Endothelial cell of umbilical vein (primary cell): ENCODE measurements at regions not wholly inside any gene's neighbourhood (a gene's known extent, or its start where the extent isn't known, plus 50 kb on each side); places are given as distances from the start of the nearest gene placed in this dataset.

Experiments used
- BruUV-seq: library from RNA; stranded (reverse); fragments of 400-500 nt; replicated peaks from 2 replicates; lab custom pipeline; 2021; lab: Mats Ljungman, UMichigan
- CTCF ChIA-PET: fragments of 300-600, 350-600 bp; sonication (Branson Sonifier 250); formaldehyde crosslinking; loops from one replicate; lab custom pipeline; 2021; ENCODE audit warnings: antibody characterized with exemption, inconsistent platforms; lab: Charles Lee
- POLR2A ChIA-PET: fragments of 300-600, 350-600 bp; sonication (Branson Sonifier 250); formaldehyde crosslinking; loops from one replicate; lab custom pipeline; 2021; ENCODE audit warnings: antibody characterized with exemption, inconsistent platforms; lab: Charles Lee
- DNase-seq: peaks from one replicate; pipeline ENCODE4 v3.0.0-alpha.2; 2011; ENCODE audit warnings: low read depth, low spot score
- FAIRE-seq: peaks from 2 replicates; lab custom pipeline; 2011; peaks lifted over from hg19 to GRCh38; lab: Jason Lieb, UNC
- H2AFZ ChIP-seq: 2 replicates; pipeline ENCODE4 v1.6.0; 2012; ENCODE audit warnings: low read depth, low read length, control low read depth, inconsistent platforms
- H3K27ac ChIP-seq: 2 replicates; pipeline ENCODE4 v1.5.1; 2011; ENCODE audit warnings: low read depth, mild to moderate bottlenecking, control low read depth, low read length, moderate library complexity; ENCODE audit not compliant: insufficient read depth
- H3K27me3 ChIP-seq, 2 experiments: 2 replicates each; pipeline versions ENCODE4 v1.6.0 to v1.6.1; 2011; ENCODE audit warnings: low read length in 2 of 2, mixed read lengths in 1 of 2; ENCODE audit not compliant: control insufficient read depth in 2 of 2, insufficient read depth in 2 of 2
- H3K36me3 ChIP-seq, 2 experiments: 2 replicates in 1 of 2; 3 replicates in 1 of 2; pipeline ENCODE4 v1.5.1; 2011; ENCODE audit warnings: low read length in 2 of 2, mild to moderate bottlenecking in 1 of 2, moderate library complexity in 1 of 2; ENCODE audit not compliant: control insufficient read depth in 2 of 2, insufficient read depth in 2 of 2; ENCODE audit errors: extremely low read depth in 1 of 2
- H3K4me1 ChIP-seq: 3 replicates; pipeline ENCODE4 v1.5.1; 2011; ENCODE audit warnings: mild to moderate bottlenecking, low read length; ENCODE audit not compliant: control insufficient read depth, insufficient read depth; ENCODE audit errors: extremely low read depth
- H3K4me2 ChIP-seq: 2 replicates; pipeline ENCODE4 v1.6.1; 2011; ENCODE audit warnings: low read length, control low read depth, mixed read lengths; ENCODE audit not compliant: insufficient read depth
- H3K4me3 ChIP-seq, 3 experiments: fragments of 200-600 bp in 1 of 3; sonication (generic), shearing (Covaris generic) in 1 of 3; replicated peaks in 1 of 3; 2 replicates each; pipeline ENCODE4 v1.5.1; 2011 to 2016; ENCODE audit warnings: control low read depth in 3 of 3, low read length in 3 of 3, mild to moderate bottlenecking in 2 of 3, inconsistent platforms in 1 of 3, low read depth in 1 of 3, moderate library complexity in 1 of 3; ENCODE audit not compliant: insufficient read depth in 1 of 3
- H3K79me2 ChIP-seq: 2 replicates; pipeline ENCODE4 v1.6.0; 2012; ENCODE audit warnings: low read length, inconsistent platforms; ENCODE audit not compliant: control insufficient read depth, insufficient read depth
- H3K9ac ChIP-seq: replicated peaks from 2 replicates; pipeline ENCODE3; 2011; ENCODE audit warnings: low read length, control low read depth; ENCODE audit not compliant: insufficient read depth; ENCODE audit errors: extremely low read depth
- H3K9me1 ChIP-seq: replicated peaks from 3 replicates; pipeline ENCODE4 v1.6.0; 2011; ENCODE audit warnings: mild to moderate bottlenecking, low read length; ENCODE audit not compliant: control insufficient read depth, insufficient read depth; ENCODE audit errors: extremely low read depth
- H3K9me3 ChIP-seq: replicated peaks from 2 replicates; pipeline ENCODE4 v1.5.1; 2012; ENCODE audit warnings: low read length, inconsistent platforms; ENCODE audit not compliant: control insufficient read depth, insufficient read depth
- H4K20me1 ChIP-seq: replicated peaks from 2 replicates; pipeline ENCODE3; 2011; ENCODE audit warnings: mild to moderate bottlenecking, low read length; ENCODE audit not compliant: control insufficient read depth, insufficient read depth; ENCODE audit errors: extremely low read depth
- CTCF ChIP-seq, 2 donors: IDR thresholded peaks; 1 replicate in 1 of 2; 2 replicates in 1 of 2; pipeline ENCODE4 v1.5.1; 2011; ENCODE audit warnings: low read length in 2 of 2, mild to moderate bottlenecking in 2 of 2, moderate library complexity in 2 of 2, control low read depth in 1 of 2, inconsistent platforms in 1 of 2, low read depth in 1 of 2; ENCODE audit not compliant: insufficient read depth in 1 of 2; ENCODE audit errors: extremely low read depth in 1 of 2
- EZH2 ChIP-seq: IDR thresholded peaks from 2 replicates; pipeline ENCODE4 v1.6.1; 2012; ENCODE audit warnings: borderline replicate concordance, low read depth, mild to moderate bottlenecking, moderate library complexity, low read length, inconsistent platforms; ENCODE audit not compliant: severe bottlenecking
- FOS ChIP-seq: IDR thresholded peaks from 2 replicates; pipeline ENCODE4 v1.6.1; 2011; ENCODE audit warnings: mild to moderate bottlenecking, low read length, moderate library complexity, borderline replicate concordance; ENCODE audit not compliant: insufficient read depth
- GATA2 ChIP-seq: IDR thresholded peaks from 2 replicates; pipeline ENCODE4 v1.7.0; 2011; ENCODE audit warnings: low read depth, mild to moderate bottlenecking, moderate library complexity, mixed read lengths, low read length; ENCODE audit not compliant: insufficient read length, insufficient read depth
- JUN ChIP-seq: IDR thresholded peaks from 2 replicates; pipeline ENCODE4 v1.6.1; 2011; ENCODE audit warnings: borderline replicate concordance, low read depth; ENCODE audit not compliant: insufficient read length, insufficient read depth
- MAX ChIP-seq: IDR thresholded peaks from 2 replicates; pipeline ENCODE4 v1.6.1; 2011; ENCODE audit not compliant: insufficient read depth, insufficient read length
- MYC ChIP-seq: IDR thresholded peaks from one replicate; pipeline ENCODE4 v1.6.1; 2011; ENCODE audit warnings: mild to moderate bottlenecking, low read depth, low read length
- POLR2A ChIP-seq: IDR thresholded peaks from 2 replicates; pipeline ENCODE4 v1.6.1; 2012; ENCODE audit warnings: low read depth, mild to moderate bottlenecking, control low read depth, low read length
- POLR2AphosphoS5 ChIP-seq: IDR thresholded peaks from 2 replicates; pipeline ENCODE4 v1.6.1; 2012; ENCODE audit warnings: low read depth, mild to moderate bottlenecking, control low read depth, low read length, moderate library complexity; ENCODE audit not compliant: insufficient read depth
- dilution Hi-C: fragments of 300-500 bp; cut with MboI; formaldehyde crosslinking; loops from one replicate; pipeline ENCODE4 v1.15.0; 2019; ENCODE audit warnings: low sequenced_read_pairs; ENCODE audit not compliant: extremely low pct_ligation_motif_present
- intact Hi-C: fragments of 100-400 bp; cut with micrococcal nuclease; formaldehyde crosslinking; loops from one replicate; pipeline ENCODE4 v1.10.0; 2022

- Histone ChIP-seq H2AFZ (no peak overlapping the region), H3K9me1 (no peaks in the 10 kb centered on the region), H3K79me2 (no peaks in the 10 kb centered on the region), H3K9ac (no peak overlapping the region), H3K4me1 (peaks cover 9% of the 10 kb centered on the region), H3K27me3 (no peaks in the 10 kb centered on the region), H3K4me2 (no peak overlapping the region), H3K4me3 (no peak overlapping the region), H3K36me3 (no peaks in the 10 kb centered on the region), H3K9me3 (no peaks in the 10 kb centered on the region), H4K20me1 (no peaks in the 10 kb centered on the region), H3K27ac (no peak overlapping the region)
- ChIA-PET POLR2A (no interaction called here), CTCF (interaction anchor here (1.6 kb wide), 1 partner anchor 12 kb away, joined by 5 read pairs; no protein-coding TSS in a partner anchor)
- no peak for TF ChIP-seq CTCF (IDR thresholded peaks at IDR 0.05; ENCODE audit: extremely low read depth in 1 of 2, insufficient read depth in 1 of 2, low read depth in 1 of 2, low read length in 2 of 2)
- TF ChIP-seq EZH2 = no peak
- no peak for TF ChIP-seq POLR2A
- TF ChIP-seq JUN = no peak
- no peak for TF ChIP-seq MAX
- no peak for TF ChIP-seq POLR2AphosphoS5
- TF ChIP-seq MYC = no peak
- TF ChIP-seq GATA2 = no peak
- TF ChIP-seq FOS = no peak
- no TSS peak for BruUV-seq
- DNase-seq (no peak), FAIRE-seq (no peak)
- intact Hi-C loops = no loop called here
- dilution Hi-C loops = no loop called here
Measured at GRCh38 chr1:79122521-79122920, 116.0 kb upstream of the ADGRL4 start.
